ENCODE measurements at regions not wholly inside any gene's neighbourhood (a gene's known extent, or its start where the extent isn't known, plus 50 kb on each side); places are given as distances from the start of the nearest gene placed in this dataset.

GRCh38 chr13:78376822-78377221 lies 226.5 kb downstream of the POU4F1 start:
- intact Hi-C loops (cut with micrococcal nuclease), result no loop called here
- no peak overlapping the region for H3K4me3 Mint-ChIP-seq (ENCODE audit: unreplicated experiment)
- no peaks in the 10 kb centered on the region for H3K9me3 Mint-ChIP-seq (ENCODE audit: unreplicated experiment)
- DNase-seq (ENCODE audit: unreplicated experiment), result no peak
- BruUV-seq (replicated peaks), result no TSS peak
- H3K27me3 Mint-ChIP-seq (ENCODE audit: insufficient read depth, unreplicated experiment), result no peaks in the 10 kb centered on the region
- CTCF ChIA-PET, result no interaction called here
- no peak overlapping the region for H3K27ac Mint-ChIP-seq (ENCODE audit: low read depth, unreplicated experiment)
- no peaks in the 10 kb centered on the region for H3K36me3 Mint-ChIP-seq (ENCODE audit: insufficient read depth, unreplicated experiment)
- POLR2A ChIA-PET, result no interaction called here
- H3K4me1 Mint-ChIP-seq (ENCODE audit: insufficient read depth, unreplicated experiment), result no peaks in the 10 kb centered on the region
- no peak for TF ChIP-seq CTCF (IDR thresholded peaks at IDR 0.05; ENCODE audit: unreplicated experiment)

GRCh38 chr13:78376033-78376432 lies 227.3 kb downstream of the POU4F1 start:
- Mint-ChIP-seq H3K27me3 (ENCODE audit: insufficient read depth, unreplicated experiment) (no peaks in the 10 kb centered on the region), H3K27ac (ENCODE audit: low read depth, unreplicated experiment) (no peak overlapping the region), H3K4me3 (ENCODE audit: unreplicated experiment) (no peak overlapping the region), H3K4me1 (ENCODE audit: insufficient read depth, unreplicated experiment) (no peaks in the 10 kb centered on the region), H3K36me3 (ENCODE audit: insufficient read depth, unreplicated experiment) (no peaks in the 10 kb centered on the region), H3K9me3 (ENCODE audit: unreplicated experiment) (no peaks in the 10 kb centered on the region)
- ChIA-PET CTCF (no interaction called here), POLR2A (no interaction called here)
- intact Hi-C loops (cut with micrococcal nuclease), result no loop called here
- BruUV-seq (replicated peaks), result no TSS peak
- DNase-seq (ENCODE audit: unreplicated experiment), result no peak
- no peak for TF ChIP-seq CTCF (IDR thresholded peaks at IDR 0.05; ENCODE audit: unreplicated experiment)

GRCh38 chr13:78372581-78372980 lies 230.8 kb downstream of the POU4F1 start:
- H3K9me3 Mint-ChIP-seq (ENCODE audit: unreplicated experiment), result no peaks in the 10 kb centered on the region
- H3K27ac Mint-ChIP-seq (ENCODE audit: low read depth, unreplicated experiment), result no peak overlapping the region
- BruUV-seq (replicated peaks), result no TSS peak
- TF ChIP-seq CTCF (IDR thresholded peaks at IDR 0.05; ENCODE audit: unreplicated experiment), result no peak
- no peak for DNase-seq (ENCODE audit: unreplicated experiment)
- CTCF ChIA-PET, result interaction anchor here (0.6 kb wide), 1 partner anchor 857 kb away, joined by 3 read pairs; no protein-coding TSS in a partner anchor
- H3K4me1 Mint-ChIP-seq (ENCODE audit: insufficient read depth, unreplicated experiment), result no peaks in the 10 kb centered on the region
- no peaks in the 10 kb centered on the region for H3K36me3 Mint-ChIP-seq (ENCODE audit: insufficient read depth, unreplicated experiment)
- no peaks in the 10 kb centered on the region for H3K27me3 Mint-ChIP-seq (ENCODE audit: insufficient read depth, unreplicated experiment)
- intact Hi-C loops (cut with micrococcal nuclease), result no loop called here
- H3K4me3 Mint-ChIP-seq (ENCODE audit: unreplicated experiment), result no peak overlapping the region
- POLR2A ChIA-PET, result no interaction called here

- no peak for TF ChIP-seq CTCF (IDR thresholded peaks at IDR 0.05; ENCODE audit: unreplicated experiment)
- BruUV-seq (replicated peaks), result no TSS peak
- Mint-ChIP-seq H3K27me3 (ENCODE audit: insufficient read depth, unreplicated experiment) (no peaks in the 10 kb centered on the region), H3K36me3 (ENCODE audit: insufficient read depth, unreplicated experiment) (no peaks in the 10 kb centered on the region), H3K4me3 (ENCODE audit: unreplicated experiment) (no peak overlapping the region), H3K4me1 (ENCODE audit: insufficient read depth, unreplicated experiment) (no peaks in the 10 kb centered on the region), H3K27ac (ENCODE audit: low read depth, unreplicated experiment) (no peak overlapping the region), H3K9me3 (ENCODE audit: unreplicated experiment) (no peaks in the 10 kb centered on the region)
- intact Hi-C loops (cut with micrococcal nuclease), result no loop called here
- CTCF ChIA-PET, result no interaction called here
- POLR2A ChIA-PET, result no interaction called here
- no peak for DNase-seq (ENCODE audit: unreplicated experiment)
These were observed 233.1 kb downstream of the POU4F1 start for GRCh38 chr13:78370231-78370630.
